ENCODE measurements at regions not wholly inside any gene's neighbourhood (a gene's known extent, or its start where the extent isn't known, plus 50 kb on each side); places are given as distances from the start of the nearest gene placed in this dataset. TPM values are rescaled to one million over a fixed set of nuclear protein-coding genes. Genes with fewer than 3 reads are reported as not detected.

Small RNA genes in the stretch of these regions (microRNA-seq; reads per million reads assigned to microRNA genes)
- not detected for gene MIR4277 (ENCODE audit: borderline microRNAs expressed, borderline number of aligned reads, borderline replicate concordance)

Measured in CD4-positive, alpha-beta memory T cell (primary cell).